Activated CD8-positive, alpha-beta memory T cell treated with anti-CD3 and anti-CD28 coated beads, Interleukin-2, amount 50 U/mL, for 24 hours (primary cell): ENCODE measurements at regions not wholly inside any gene's neighbourhood (a gene's known extent, or its start where the extent isn't known, plus 50 kb on each side); places are given as distances from the start of the nearest gene placed in this dataset.

Experiments
- DNase-seq: peaks from one replicate; pipeline ENCODE4 v3.0.0-alpha.2; 2020; ENCODE audit errors: extremely low read depth

DNA sequence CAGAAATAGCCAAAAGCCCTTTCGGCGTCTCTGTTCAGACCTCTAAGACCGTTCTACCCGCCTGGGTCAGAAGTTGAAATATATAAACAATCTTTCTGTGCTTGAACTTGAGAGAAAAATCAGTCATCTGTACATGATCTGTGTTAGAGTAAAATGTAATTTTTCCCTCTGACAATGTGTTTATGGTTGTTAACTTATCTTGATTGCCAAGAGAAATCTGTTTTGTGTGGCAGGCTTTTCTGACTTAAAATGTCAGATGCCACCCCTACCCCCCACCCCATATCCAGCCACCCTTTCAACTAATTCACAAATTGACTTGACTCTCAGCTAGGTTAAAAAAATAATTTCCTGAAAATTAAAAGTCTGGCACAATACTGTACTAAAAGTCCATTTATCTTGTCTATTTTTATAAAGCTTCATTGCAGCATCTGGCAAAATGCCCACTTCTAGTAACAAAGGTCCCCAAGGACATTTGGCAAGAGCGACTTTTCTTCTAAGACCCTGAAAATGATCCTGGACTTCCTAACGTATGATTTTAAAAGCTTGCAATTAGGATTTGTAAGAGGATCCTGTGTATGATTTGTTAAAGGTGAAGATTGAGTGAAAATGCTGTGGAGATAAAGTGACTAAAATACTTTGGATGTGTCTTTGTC lies 304.2 kb downstream of the EPHA4 start:
- DNase-seq: no peak

DNA sequence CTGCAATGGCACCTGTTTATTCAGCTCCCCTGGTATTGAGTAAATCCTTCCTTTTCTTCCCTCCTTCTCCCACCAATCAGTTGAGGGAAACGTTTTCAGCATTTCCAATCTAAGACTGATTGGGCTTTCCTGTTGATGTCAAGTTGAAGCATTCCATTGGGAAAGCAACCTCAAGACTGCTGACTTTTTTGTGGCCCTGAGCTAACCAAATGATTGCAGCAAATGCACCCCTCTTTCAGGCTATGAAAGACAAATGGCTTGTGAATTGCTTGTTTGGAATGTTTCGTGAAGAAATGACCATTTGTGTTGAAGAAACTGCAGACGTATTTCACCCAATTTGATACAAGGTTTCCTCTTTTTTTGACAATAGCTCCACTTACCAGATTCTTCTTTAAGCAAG lies 303.5 kb downstream of the EPHA4 start:
- no peak for DNase-seq

DNA sequence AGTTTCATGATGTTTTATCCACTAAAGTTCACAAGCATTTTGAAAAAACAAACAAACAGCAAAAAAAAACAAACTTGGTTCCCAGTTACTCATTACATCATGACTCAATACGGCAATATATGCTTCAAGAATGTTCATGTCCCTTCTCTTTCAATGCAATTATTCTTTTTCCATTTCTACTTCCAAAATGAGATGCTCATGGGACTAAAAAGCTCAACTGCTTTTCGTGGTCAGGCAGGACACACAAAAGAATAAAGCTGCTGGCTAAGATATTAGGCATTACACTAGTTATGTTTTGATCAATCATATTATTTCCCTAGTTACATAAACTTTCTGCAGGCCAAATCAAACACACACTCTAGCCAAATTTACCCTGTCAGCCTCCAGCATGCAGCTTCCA lies 301.3 kb downstream of the EPHA4 start:
- DNase-seq: no peak

DNA sequence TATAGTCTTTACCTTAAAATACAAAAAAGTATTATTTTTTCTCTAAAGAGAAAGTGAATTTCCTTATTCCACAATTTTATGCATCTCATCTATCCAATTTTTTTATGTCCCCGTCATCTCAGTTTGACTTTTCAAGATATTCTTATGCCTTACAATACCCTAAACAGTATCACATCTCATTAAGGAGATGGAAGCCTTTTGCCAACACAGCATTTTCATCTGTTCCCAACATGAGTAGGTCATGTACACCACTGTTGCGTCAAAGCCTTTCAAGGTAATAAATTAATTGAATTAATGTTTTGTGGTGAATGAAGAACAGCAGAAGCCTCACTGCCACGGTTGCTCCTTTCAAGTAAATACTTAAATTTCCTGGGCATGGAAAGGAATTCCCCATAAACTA lies 299.4 kb downstream of the EPHA4 start:
- no peak for DNase-seq

DNA sequence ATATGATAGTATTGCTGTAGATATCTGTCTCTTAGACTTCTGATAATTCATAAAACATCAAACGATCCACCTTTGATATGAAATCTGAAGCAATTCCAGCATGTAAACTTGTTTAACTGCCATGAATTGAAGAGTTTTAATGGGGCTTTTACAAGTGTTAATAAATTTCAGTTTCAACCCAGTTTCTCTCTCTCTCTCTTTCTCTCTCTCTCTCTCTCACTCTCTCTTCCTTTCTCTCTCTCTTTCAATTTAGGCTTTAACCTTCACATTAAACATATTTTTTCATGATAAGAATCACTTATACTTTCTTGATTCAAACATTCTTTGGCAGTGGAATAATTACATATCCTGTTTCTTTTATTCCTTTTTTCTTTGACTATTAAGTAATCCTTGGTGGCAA lies 296.1 kb downstream of the EPHA4 start:
- no peak for DNase-seq

DNA sequence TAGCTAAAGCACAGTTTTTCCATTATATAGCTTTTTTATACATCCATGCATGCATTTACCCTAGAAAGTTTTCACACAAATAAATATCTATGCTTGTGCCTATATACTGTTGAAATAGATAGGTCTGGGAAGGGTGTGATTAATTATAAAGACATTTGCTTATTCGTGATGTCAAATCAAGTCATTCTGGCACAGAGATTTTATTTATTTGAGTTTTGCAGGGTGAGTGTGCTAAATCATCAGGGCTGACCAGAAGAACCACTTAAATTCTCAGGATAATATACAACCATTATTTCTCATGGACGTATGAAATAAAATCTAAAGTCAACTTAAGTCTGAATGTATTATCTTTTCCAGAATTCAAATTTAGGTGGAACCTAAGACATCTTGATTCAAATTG lies 295.5 kb downstream of the EPHA4 start:
- DNase-seq: no peak

DNA sequence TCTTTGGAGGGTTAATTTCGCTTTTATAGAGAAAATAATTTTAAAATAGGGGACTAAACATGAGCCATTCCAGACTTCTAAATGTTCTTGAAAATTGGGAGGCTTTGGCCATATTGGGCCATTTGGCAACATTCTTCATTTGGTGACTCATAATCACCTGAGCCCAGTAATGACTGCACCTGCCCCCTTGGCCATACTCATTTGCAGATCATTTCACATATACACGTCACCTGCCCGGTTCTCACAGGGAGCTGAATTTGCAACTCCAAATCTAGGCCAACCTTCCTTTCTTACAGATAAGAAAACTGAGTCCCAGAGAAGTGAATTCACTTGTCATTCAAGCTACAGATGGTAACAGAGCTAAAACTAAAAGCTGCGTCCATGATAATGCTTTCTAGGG lies 289.7 kb downstream of the EPHA4 start:
- no peak for DNase-seq

DNA sequence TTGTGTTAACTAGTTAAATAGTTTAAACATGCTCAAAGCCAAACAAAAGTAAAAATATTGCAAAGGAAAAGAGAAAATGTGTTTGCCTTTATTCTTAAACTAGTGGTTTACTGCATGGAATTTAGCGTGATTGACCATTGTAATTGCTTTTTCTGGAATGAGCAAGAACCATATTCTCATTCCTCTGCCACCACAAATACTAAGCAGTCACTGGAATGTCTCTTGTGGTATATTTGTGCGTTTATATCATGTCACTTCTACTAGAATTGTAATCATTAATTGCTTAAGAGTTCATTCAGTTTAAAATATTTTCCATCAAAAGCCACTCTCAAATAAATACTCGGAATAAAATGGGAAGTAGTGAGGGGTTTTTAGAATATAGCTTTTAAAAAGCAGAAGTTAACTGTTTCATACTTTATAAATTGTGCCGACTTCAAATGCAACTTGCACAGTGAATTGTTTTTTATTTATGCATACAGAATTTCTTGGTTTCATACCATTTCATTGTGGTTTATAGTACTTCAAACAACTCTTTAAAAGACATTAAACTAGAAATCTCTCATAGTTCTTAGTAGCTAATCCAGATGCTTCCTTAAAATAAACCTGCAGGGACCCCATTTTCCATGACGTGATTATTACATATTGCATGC lies 288.1 kb downstream of the EPHA4 start:
- DNase-seq: no peak

DNA sequence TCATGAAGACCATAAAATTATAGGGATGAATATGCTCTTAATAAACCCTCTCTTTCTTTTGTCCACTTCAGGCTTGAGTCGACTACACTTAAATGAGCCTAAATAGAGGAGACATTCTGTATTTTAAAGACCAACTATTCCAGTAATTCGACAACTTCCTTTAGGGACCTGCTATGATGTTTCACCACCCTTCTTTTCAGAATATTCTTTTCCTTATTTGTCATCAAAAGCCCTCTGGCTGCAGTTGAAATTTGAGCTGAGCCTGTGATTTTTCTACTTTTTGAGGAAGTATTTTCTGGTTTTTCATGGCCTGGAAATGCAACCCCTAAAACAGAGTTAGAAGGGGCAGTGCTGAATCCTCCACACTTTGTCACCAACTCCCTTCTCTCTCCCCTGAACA lies 287.0 kb downstream of the EPHA4 start:
- DNase-seq: no peak

DNA sequence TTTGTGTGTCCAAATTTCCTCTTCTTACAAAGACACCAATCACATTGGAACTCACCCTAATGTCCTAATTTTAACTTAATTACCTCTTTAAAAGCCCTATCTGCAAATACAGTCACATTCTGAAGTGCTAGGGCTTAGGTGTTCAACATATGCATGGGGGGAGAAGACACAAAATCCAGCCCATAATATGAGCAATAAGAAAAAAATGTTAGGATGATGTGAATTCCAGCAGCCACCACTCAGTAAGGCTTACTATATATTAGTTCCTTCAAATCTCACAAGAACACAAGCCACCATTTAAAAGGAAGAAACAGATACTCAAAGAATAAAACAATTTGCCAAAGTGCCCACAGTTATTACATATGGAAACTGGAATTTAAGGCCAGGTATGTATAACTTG lies 285.7 kb downstream of the EPHA4 start:
- DNase-seq: no peak

DNA sequence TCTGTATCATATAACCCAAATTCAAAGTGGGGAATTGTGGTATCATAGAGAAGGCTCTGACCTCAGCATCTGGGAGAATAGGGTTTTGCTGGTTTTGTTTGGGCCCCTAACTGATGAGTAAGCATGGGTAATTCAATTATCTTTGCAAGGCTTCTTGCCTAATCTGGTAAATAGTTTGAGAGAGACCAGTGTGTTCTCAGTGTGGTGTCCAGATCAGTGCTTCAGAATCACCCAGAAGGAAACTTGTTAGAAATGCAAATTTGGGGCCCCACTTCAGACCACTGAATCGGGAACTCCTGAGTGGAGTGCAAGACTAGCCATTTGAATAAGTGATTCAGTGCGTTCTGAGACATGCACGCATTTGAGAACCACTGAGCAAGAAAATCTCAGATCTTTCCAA lies 282.7 kb downstream of the EPHA4 start:
- DNase-seq: no peak

DNA sequence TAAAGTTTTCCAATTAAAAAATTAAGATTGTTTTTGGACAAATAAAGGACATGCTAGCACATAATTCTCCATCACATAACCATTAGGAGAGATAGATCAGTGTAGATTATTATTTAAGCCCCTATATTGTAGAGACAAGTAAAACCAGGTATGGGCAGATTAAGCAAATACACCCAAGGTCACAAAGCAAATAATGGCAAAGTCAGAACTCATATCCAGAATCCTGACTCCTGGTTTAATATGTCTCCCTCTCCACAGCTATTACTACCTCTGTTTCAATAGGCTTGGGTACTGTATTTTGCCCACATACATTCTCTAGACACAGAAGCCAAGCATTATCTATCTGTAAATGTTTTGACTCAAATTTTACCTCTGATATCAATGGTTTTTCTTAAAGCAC lies 282.3 kb downstream of the EPHA4 start:
- DNase-seq: no peak

DNA sequence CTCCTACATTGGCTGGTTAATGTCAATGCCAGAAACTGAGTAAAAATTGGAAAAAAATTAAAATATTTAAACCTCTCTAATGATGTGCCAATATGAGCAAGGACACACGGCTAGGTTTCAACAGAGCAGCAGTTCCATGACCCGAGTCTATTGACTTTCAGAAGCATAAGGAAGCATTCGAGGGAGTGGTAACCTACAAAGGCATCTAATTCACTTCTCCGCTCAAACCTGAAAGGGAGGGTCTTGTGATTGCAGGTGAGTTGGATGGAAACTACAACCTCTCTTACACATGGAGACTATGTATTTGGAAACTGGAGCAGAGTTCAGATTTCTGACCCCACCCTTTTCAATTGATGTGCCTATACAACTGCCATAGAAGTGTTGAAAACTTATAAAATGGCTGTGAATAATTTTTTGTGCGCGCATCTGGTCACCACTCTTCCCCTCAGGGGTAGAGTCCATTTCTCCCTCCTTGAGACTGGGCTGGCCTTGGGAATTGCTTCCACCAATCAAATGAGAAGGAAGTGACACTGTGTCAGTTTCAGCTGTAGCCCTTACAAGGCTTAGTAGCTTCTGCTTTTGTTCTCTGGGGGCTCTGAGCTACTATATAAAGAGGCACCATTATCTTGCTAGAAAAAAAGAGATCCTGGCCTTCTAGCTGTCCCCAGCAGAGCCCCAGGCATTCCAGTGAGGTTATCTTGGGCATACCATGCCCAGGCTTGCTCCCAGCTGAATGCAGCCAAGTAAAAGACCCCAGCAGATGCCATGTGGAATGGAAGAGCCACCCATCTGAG lies 278.0 kb downstream of the EPHA4 start:
- no peak for DNase-seq

DNA sequence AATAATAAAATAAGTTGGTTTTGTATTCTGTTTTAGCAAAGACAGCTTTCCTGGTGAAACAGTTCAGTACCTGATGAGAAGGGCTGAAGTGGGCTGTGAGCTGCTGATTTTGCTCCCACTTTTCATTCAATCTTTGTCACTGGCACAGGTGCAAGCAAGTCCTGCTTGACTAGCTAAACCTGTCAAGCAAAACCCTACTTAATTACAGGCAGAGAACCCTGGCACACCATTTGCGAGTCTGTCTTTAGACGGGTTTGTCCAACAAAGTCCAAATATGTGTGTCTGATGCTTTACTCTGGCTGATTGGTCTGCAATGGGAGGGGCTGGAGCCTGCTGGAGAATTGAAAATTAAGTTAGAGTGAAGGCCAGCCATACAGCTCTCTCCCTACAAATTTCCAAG lies 267.2 kb downstream of the EPHA4 start:
- no peak for DNase-seq

DNA sequence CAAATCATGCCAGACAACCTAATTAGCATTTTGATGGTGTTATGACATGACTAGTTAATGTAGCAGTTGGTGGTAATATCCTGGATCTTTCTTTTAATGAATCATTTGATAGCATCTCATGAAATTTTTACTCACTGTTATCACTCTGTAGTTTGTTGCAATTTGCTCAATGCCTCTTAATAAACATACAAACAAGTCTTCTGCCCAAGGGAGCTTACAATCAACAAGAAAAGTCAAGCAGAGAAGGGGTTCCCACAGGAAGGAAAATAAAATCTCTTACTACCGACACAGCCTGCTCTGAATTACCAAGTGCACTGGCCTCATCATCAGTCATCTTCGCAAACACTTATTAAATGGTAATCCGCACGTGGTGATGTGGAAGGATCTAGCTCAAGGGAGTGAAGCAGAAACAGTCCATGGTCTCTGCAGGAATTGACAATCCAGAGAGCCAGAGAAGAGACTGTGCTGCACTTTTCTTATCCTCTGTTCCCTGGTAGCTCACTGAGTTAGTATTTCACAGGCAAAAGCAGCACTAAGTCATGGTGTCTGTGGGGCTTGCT lies 263.5 kb downstream of the EPHA4 start:
- no peak for DNase-seq

DNA sequence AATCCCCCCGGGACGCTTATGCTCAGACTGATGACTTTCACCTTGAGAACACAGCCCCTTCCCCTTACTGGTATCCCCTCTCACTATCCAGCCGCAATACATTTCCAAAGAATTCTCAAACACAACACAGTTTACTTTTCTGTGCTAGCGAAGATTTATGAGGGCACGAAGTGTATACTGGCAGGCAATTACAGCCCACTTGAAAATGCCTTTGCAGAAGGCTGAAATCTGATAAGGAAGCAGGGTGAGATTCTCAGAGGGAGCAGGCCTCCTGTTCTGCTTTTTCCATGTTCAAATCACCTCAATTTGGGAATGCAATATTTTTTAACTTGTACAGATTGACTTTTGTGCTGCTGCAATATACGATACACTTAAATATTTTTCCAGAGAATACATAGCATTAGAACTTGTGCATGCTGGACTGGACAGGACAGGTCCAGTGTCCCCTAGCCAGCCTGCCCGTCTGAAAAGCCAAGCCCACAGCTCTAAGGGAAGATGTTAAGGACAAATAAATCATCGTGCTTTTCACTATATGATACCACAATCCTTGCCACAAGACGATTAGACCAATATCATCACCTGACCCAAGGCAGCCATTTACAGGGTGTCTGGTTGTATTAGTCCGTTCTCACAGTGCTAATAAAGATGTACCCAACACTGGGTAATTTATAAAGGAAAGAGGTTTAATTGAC lies 262.1 kb downstream of the EPHA4 start:
- no peak for DNase-seq

DNA sequence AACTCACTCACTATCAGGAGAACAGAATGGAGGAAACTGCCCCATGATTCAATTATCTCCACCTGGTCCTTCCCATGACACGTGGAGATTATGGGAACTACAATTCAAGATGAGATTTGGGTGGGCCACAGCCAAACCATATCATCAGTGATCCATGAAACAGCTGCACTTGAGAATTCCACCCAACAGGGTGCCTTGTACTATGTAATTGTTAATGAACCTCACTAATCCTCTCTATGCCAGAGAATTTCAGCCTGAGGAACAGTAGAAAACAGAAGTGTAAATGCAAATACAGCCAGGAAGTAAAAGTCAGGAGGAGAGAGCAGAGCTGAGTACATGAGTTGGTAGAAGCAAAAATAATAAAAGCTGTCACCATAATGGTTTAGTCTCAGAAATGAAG lies 261.4 kb downstream of the EPHA4 start:
- no peak for DNase-seq

DNA sequence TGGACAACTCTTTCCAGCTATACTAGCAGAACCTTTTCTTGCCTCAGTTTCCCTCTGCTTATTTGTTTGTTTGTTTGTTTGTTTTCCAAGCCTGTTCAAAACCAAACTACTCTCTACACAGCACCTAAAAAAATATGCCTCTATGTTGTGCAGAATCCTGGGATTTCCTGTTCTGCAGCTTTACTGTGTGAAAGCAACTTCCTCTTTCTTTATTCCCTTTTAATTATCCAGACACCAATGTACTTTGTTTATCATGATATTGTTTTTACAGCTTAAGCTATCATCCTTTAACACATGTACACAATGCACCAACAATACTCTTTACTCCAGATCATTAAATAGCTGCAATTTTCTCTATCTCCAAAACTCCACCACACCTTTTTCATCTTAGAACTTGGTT lies 259.5 kb downstream of the EPHA4 start:
- DNase-seq: no peak

DNA sequence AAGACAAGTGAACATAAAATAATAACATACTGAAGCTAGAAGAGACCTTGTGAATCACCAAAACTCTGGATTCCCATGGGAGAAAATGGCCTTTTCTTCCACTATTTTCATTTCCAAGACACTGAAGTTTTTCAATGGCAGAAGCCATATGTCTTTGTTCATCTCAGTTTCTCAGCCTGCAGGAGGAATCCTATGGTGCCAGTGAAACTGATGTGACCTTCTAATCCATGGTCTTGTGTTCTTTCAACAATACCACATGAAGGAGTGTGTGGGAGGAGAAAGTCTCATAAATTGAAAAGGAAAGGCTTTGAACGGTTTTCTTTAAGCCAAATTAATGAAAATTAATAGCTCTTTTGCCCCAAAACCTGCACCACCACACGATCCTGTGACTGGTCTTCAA lies 257.3 kb downstream of the EPHA4 start:
- no peak for DNase-seq

DNA sequence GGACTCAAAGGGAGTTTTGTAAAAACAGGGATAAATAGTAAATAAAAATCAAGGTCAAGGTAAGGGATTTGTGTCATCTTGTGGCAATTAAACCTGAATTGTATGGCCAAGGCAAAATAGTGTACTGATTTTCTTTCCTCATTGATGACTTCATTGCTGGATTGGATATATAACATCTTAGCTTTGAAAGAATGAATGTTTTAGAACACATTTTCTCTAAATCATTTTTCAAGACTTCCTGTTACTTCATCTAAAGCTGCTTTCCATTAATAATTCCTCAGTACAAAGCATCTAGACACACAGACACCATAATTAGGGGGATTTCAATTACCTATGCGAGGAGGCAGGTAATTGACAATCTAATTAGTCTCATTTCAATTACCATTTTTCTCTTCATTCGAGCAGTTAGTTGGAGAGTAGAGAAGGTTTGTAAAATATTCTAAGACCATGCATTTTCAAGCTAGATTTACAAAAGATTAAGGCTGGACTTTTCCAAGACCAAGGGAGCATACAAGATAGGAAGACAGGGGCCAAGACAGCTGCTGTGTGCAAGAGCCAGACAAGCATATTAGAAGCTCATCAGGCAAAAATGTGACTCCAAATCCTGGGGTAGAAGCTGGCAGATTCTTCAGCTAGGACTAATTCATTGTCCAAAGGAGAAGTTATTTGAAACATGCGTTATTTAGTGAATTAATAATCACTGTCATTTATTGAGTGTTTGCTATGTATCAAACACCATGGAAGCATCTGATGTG lies 253.6 kb downstream of the EPHA4 start:
- DNase-seq: no peak

DNA sequence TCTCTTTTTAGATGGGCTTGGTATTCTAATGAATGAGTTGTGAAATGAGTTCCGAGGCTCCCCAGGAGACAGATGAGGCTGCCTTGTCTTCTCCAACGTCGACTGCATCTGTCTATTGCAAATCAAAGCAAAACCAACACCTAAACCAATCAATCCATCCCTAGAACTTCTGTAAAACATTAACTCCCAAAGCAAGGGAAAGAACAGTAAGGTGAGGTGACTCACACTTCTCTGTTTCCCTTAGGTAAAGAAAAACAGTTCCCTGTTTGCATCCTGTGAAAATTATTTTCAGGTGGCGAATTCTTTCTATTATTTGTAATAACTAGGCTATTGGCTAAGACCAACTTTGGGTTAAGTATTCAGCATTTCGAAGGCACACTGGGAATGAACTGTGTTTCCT lies 249.4 kb downstream of the EPHA4 start:
- DNase-seq: no peak

DNA sequence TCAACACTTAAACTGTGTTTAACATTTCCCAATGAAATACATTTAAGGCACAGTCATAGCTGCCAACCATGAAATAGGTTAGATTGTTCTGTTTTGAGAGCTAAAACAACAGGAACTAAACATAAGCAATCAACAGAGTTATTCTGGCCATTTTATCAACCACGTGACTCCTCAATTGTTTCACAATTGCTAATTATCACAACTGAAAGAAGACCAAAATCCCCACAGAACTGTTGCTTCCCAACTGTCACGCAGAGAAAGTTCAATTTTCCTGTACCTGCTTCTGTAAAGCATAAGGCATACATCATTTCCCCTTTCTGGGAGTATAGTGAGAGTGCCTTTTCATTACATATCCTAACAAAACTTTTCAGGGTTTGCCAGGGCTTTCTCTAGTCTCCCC lies 248.6 kb downstream of the EPHA4 start:
- DNase-seq: no peak
